ENCODE measurements at regions not wholly inside any gene's neighbourhood (a gene's known extent, or its start where the extent isn't known, plus 50 kb on each side); places are given as distances from the start of the nearest gene placed in this dataset.

GRCh38 chr6:142653710-142654420 is 291.1 kb downstream of the HIVEP2 start:
- H3K4me2 ChIP-seq: no peak overlapping the region
- H3K4me1 ChIP-seq: no peaks in the 10 kb centered on the region
- TF ChIP-seq ZFP36 (IDR thresholded peaks at IDR 0.05; ENCODE audit: borderline replicate concordance, partially characterized antibody) (no peak), ATOH8 (CRISPR knock-in tag; IDR thresholded peaks at IDR 0.05; ENCODE audit: low read depth) (no peak), SMC3 (IDR thresholded peaks at IDR 0.05) (no peak), HEYL (CRISPR knock-in tag; IDR thresholded peaks at IDR 0.05) (no peak), HDAC2 (IDR thresholded peaks at IDR 0.05) (no peak), HES2 (IDR thresholded peaks at IDR 0.05) (no peak)
- DNase-seq (ENCODE audit: low read depth in 1 of 2, low spot score in 1 of 2) (no peak), FAIRE-seq (no peak), ATAC-seq (no peak)
- no peak overlapping the region for H3K27ac ChIP-seq
- WGBS (ENCODE audit: missing lambda C conversion rate): 54% methylated on average over 5 of the region's 5 CpGs
- ChIA-PET CTCF (interaction anchor here (0.5 kb wide), 1 partner anchor 29 kb away, joined by 3 read pairs; no protein-coding TSS in a partner anchor), POLR2A (no interaction called here)
- no peaks in the 10 kb centered on the region for H3K9me3 ChIP-seq
- no peak overlapping the region for H3K4me3 ChIP-seq

- ChIA-PET POLR2A (no interaction called here), CTCF (no interaction called here)
- TF ChIP-seq HDAC2 (IDR thresholded peaks at IDR 0.05) (no peak), MAFK (IDR thresholded peaks at IDR 0.05; ENCODE audit: partially characterized antibody) (no peak), CHD4 (IDR thresholded peaks at IDR 0.05; ENCODE audit: borderline replicate concordance) (no peak), USF2 (IDR thresholded peaks at IDR 0.05) (no peak), CBX8 (IDR thresholded peaks at IDR 0.05) (no peak), NFE2L2 (conservative IDR thresholded peaks at IDR 0.05; ENCODE audit: low read length) (no peak)
- DNase-seq (ENCODE audit: low read depth in 1 of 2, low spot score in 1 of 2) (no peak), ATAC-seq (no peak), FAIRE-seq (no peak)
- H3K4me3 ChIP-seq: no peak overlapping the region
- H3K4me2 ChIP-seq: no peak overlapping the region
- H3K9me3 ChIP-seq: no peaks in the 10 kb centered on the region
- H3K4me1 ChIP-seq: no peaks in the 10 kb centered on the region
- 15% methylated on average over 2 of the region's 2 CpGs for WGBS (ENCODE audit: missing lambda C conversion rate)
- no peak overlapping the region for H3K27ac ChIP-seq
These were observed 285.3 kb downstream of the HIVEP2 start for GRCh38 chr6:142659661-142660060.

- H3K4me1 ChIP-seq: no peaks in the 10 kb centered on the region
- WGBS (ENCODE audit: missing lambda C conversion rate): 13% methylated on average over 2 of the region's 2 CpGs
- no peak for TF ChIP-seq ZC3H11A (IDR thresholded peaks at IDR 0.05)
- no peak for TF ChIP-seq ESRRA (IDR thresholded peaks at IDR 0.05; ENCODE audit: borderline replicate concordance, low read length)
- TF ChIP-seq CTCF (IDR thresholded peaks at IDR 0.05): no peak
- TF ChIP-seq RAD21 (conservative IDR thresholded peaks at IDR 0.05 in 1 of 2, IDR thresholded peaks at IDR 0.05 in 1 of 2): no peak
- TF ChIP-seq JUN (IDR thresholded peaks at IDR 0.05): no peak
- no peak for TF ChIP-seq BHLHE40 (IDR thresholded peaks at IDR 0.05; ENCODE audit: low read depth, low read length)
- TF ChIP-seq CHD2 (IDR thresholded peaks at IDR 0.05; ENCODE audit: low read length, partially characterized antibody): no peak
- no peak for TF ChIP-seq MAX (IDR thresholded peaks at IDR 0.05)
- no peak for TF ChIP-seq CHD4 (IDR thresholded peaks at IDR 0.05; ENCODE audit: borderline replicate concordance)
- DNase-seq (ENCODE audit: low read depth in 1 of 2, low spot score in 1 of 2): no peak
- ChIA-PET POLR2A (no interaction called here), CTCF (interaction anchor here (1.4 kb wide), 1 partner anchor 191 kb away, joined by 3 read pairs; no protein-coding TSS in a partner anchor)
- no peaks in the 10 kb centered on the region for H3K9me3 ChIP-seq
- H3K4me3 ChIP-seq: no peak overlapping the region
- no peak overlapping the region for H3K27ac ChIP-seq
- FAIRE-seq: no peak
- no peak for ATAC-seq
- H3K4me2 ChIP-seq: no peak overlapping the region
These were observed 279.6 kb downstream of the HIVEP2 start for GRCh38 chr6:142665393-142665792.
